HepG2 (cell line): ENCODE measurements at regions not wholly inside any gene's neighbourhood (a gene's known extent, or its start where the extent isn't known, plus 50 kb on each side); places are given as distances from the start of the nearest gene placed in this dataset.

Source experiments
- ATAC-seq: fragments of 200-7000 bp; cut with Tn5 transposase; 3 replicates; pipeline ENCODE4 v1.9.1; 2020; ENCODE audit warnings: mild to moderate bottlenecking, moderate library complexity
- BruUV-seq: library from RNA; stranded (reverse); fragments of 400-500 nt; replicated peaks from 2 replicates; lab custom pipeline; 2021; lab: Mats Ljungman, UMichigan
- CTCF ChIA-PET: fragments of 300-600 bp; formaldehyde crosslinking; extraction: SDS; loops from one replicate; lab custom pipeline; 2021; ENCODE audit warnings: low total read pairs, inconsistent platforms, low intra/inter-chr PET ratio; lab: Yijun Ruan, JAX
- POLR2A ChIA-PET: fragments of 350-600 bp; sonication (Branson Sonifier 250); formaldehyde crosslinking; loops from one replicate; lab custom pipeline; 2020; ENCODE audit warnings: antibody characterized with exemption, inconsistent platforms; lab: Yijun Ruan, JAX
- DNase-seq: peaks from one replicate; pipeline ENCODE4 v3.0.0-alpha.2; 2015; ENCODE audit warnings: low spot score
- FAIRE-seq: peaks from 3 replicates; lab custom pipeline; 2011; peaks lifted over from hg19 to GRCh38; lab: Jason Lieb, UNC
- H2AFZ ChIP-seq: one replicate; pipeline ENCODE4 v1.6.1; 2011; ENCODE audit warnings: low read length, inconsistent platforms
- H3K27ac ChIP-seq: fragments of 300-600 bp; 3 replicates; pipeline ENCODE4 v1.8.0; 2011; ENCODE audit warnings: mixed run types, mild to moderate bottlenecking, mixed read lengths, low read length, inconsistent platforms; ENCODE audit not compliant: insufficient read depth; ENCODE audit errors: extremely low read length
- H3K27me3 ChIP-seq, 2 experiments: fragments of 200-600 bp in 1 of 2; 2 replicates in 1 of 2; 3 replicates in 1 of 2; pipeline versions ENCODE4 v1.6.0 to v1.8.0; 2011; ENCODE audit warnings: low read length in 2 of 2, mild to moderate bottlenecking in 2 of 2, moderate library complexity in 2 of 2, inconsistent platforms in 1 of 2; ENCODE audit not compliant: insufficient read depth in 2 of 2, control insufficient read depth in 1 of 2
- H3K36me3 ChIP-seq, 2 experiments: fragments of 200-600 bp in 1 of 2; replicated peaks in 1 of 2; 2 replicates in 1 of 2; 3 replicates in 1 of 2; pipeline versions ENCODE4 v1.5.1 to v1.8.0; 2011; ENCODE audit warnings: low read length in 2 of 2, inconsistent platforms in 1 of 2; ENCODE audit not compliant: insufficient read depth in 2 of 2, control insufficient read depth in 1 of 2
- H3K4me1 ChIP-seq: 2 replicates; pipeline ENCODE4 v1.5.1; 2012; ENCODE audit warnings: low read length, inconsistent platforms; ENCODE audit not compliant: insufficient read depth
- H3K4me2 ChIP-seq: 2 replicates; pipeline ENCODE4 v1.6.0; 2011; ENCODE audit warnings: low read depth, low read length, inconsistent platforms
- H3K4me3 ChIP-seq, 3 experiments: fragments of 200-600 bp in 1 of 3; sonication (generic), shearing (Covaris generic) in 1 of 3; replicated peaks in 1 of 3; 2 replicates each; pipeline ENCODE4 v1.5.1; 2011 to 2016; ENCODE audit warnings: low read length in 3 of 3, inconsistent platforms in 2 of 3, low read depth in 2 of 3, mild to moderate bottlenecking in 2 of 3, control low read depth in 1 of 3, mixed read lengths in 1 of 3; ENCODE audit not compliant: insufficient read depth in 1 of 3
- H3K79me2 ChIP-seq: one replicate; pipeline ENCODE4 v1.6.1; 2011; ENCODE audit warnings: low read length, inconsistent platforms; ENCODE audit not compliant: insufficient read depth
- H3K9ac ChIP-seq: 2 replicates; pipeline ENCODE4 v1.6.0; 2011; ENCODE audit warnings: mild to moderate bottlenecking, low read depth, low read length, inconsistent platforms; ENCODE audit not compliant: insufficient read depth
- H3K9me3 ChIP-seq: 2 replicates; pipeline ENCODE4 v1.5.1; 2012; ENCODE audit warnings: mild to moderate bottlenecking, low read length
- H4K20me1 ChIP-seq: 2 replicates; pipeline ENCODE4 v1.6.0; 2011; ENCODE audit warnings: inconsistent platforms, mild to moderate bottlenecking, low read length, moderate library complexity; ENCODE audit not compliant: insufficient read depth
- BRF2 ChIP-seq: sonication (generic); formaldehyde crosslinking; IDR thresholded peaks from 2 replicates; pipeline ENCODE4 v1.8.1; 2022; ENCODE audit warnings: mild to moderate bottlenecking, missing genetic modification reagents
- CBX1 ChIP-seq: IDR thresholded peaks from one replicate; pipeline ENCODE4 v1.6.1; 2016; ENCODE audit warnings: antibody characterized with exemption, low read depth
- DR1 ChIP-seq: sonication (generic); formaldehyde crosslinking; IDR thresholded peaks from 2 replicates; pipeline ENCODE4 v1.8.0; 2021; ENCODE audit warnings: mild to moderate bottlenecking, missing genetic modification reagents, inconsistent platforms
- FOXC1 ChIP-seq: sonication (generic); formaldehyde crosslinking; IDR thresholded peaks from 2 replicates; pipeline ENCODE4 v1.8.0; 2022; ENCODE audit warnings: mild to moderate bottlenecking, missing genetic modification reagents, borderline replicate concordance
- GATAD1 ChIP-seq: IDR thresholded peaks from 2 replicates; pipeline ENCODE4 v1.6.1; 2016; ENCODE audit warnings: missing genetic modification reagents, missing compliant biosample characterization
- MXD1 ChIP-seq: sonication (generic); formaldehyde crosslinking; IDR thresholded peaks from 2 replicates; pipeline ENCODE4 v1.4.0; 2020; ENCODE audit warnings: mild to moderate bottlenecking, missing genetic modification reagents
- NCOA1 ChIP-seq: sonication (generic); formaldehyde crosslinking; IDR thresholded peaks from 2 replicates; pipeline ENCODE4 v1.9.0; 2021; ENCODE audit warnings: missing genetic modification reagents
- NR2F1 ChIP-seq, 2 experiments: fragments of 450-650 bp in 1 of 2; formaldehyde crosslinking in 1 of 2; IDR thresholded peaks; 2 replicates each; pipeline versions ENCODE4 v1.5.0 to v1.6.1; 2016 to 2020; ENCODE audit warnings: mild to moderate bottlenecking in 1 of 2, missing compliant biosample characterization in 1 of 2, missing genetic modification reagents in 1 of 2, moderate library complexity in 1 of 2
- NR2F2 ChIP-seq: IDR thresholded peaks from 2 replicates; pipeline ENCODE4 v1.6.1; 2012; ENCODE audit warnings: low read depth, inconsistent platforms, borderline replicate concordance
- RARA ChIP-seq: IDR thresholded peaks from 2 replicates; pipeline ENCODE4 v1.6.1; 2016; ENCODE audit warnings: missing genetic modification reagents, missing compliant biosample characterization
- RXRB ChIP-seq: IDR thresholded peaks from 2 replicates; pipeline ENCODE4 v1.6.1; 2016; ENCODE audit warnings: borderline replicate concordance, missing genetic modification reagents, missing compliant biosample characterization
- TRIM24 ChIP-seq: sonication (generic); formaldehyde crosslinking; IDR thresholded peaks from 2 replicates; pipeline ENCODE4 v1.8.0; 2022; ENCODE audit warnings: mild to moderate bottlenecking, missing genetic modification reagents
- ZC3H4 ChIP-seq: sonication (generic); formaldehyde crosslinking; IDR thresholded peaks from 2 replicates; pipeline ENCODE4 v1.4.0; 2020; ENCODE audit warnings: missing genetic modification reagents, borderline replicate concordance
- ZFP36L1 ChIP-seq: sonication (generic); formaldehyde crosslinking; IDR thresholded peaks from 2 replicates; pipeline ENCODE4 v1.8.0; 2022; ENCODE audit warnings: mild to moderate bottlenecking, missing genetic modification reagents, moderate library complexity
- ZKSCAN5 ChIP-seq: sonication (generic); formaldehyde crosslinking; IDR thresholded peaks from 2 replicates; pipeline ENCODE4 v1.5.1; 2020; ENCODE audit warnings: mild to moderate bottlenecking, missing genetic modification reagents
- ZNF331 ChIP-seq: sonication (generic); formaldehyde crosslinking; IDR thresholded peaks from 2 replicates; pipeline ENCODE4 v1.4.0; 2020; ENCODE audit warnings: missing genetic modification reagents
- ZNF766 ChIP-seq: sonication (generic); formaldehyde crosslinking; IDR thresholded peaks from 2 replicates; pipeline ENCODE4 v1.5.0; 2020; ENCODE audit warnings: missing genetic modification reagents, borderline replicate concordance
- ZSCAN22 ChIP-seq: sonication (generic); formaldehyde crosslinking; IDR thresholded peaks from 2 replicates; pipeline ENCODE4 v1.4.0; 2020; ENCODE audit warnings: mild to moderate bottlenecking, missing genetic modification reagents
- WGBS: methylation state at CpG from one replicate; pipeline ENCODE4 v1.1.6; 2017; ENCODE audit warnings: low lambda C conversion rate; 5-methylcytosine and 5-hydroxymethylcytosine counted together
- in situ Hi-C: cut with HindIII; loops from 2 replicates; pipeline ENCODE4 v1.10.0; 2017; ENCODE audit warnings: low pct_unique_long_range_greater_than_20kb; ENCODE audit not compliant: extremely low pct_ligation_motif_present
- intact Hi-C: fragments of 100-400 bp; cut with micrococcal nuclease; formaldehyde crosslinking; loops from one replicate; pipeline ENCODE4 v1.10.0; 2022; ENCODE audit not compliant: unreplicated experiment
- TF ChIP-seq, protein P1 (sequence below): sonication (generic); formaldehyde crosslinking; IDR thresholded peaks from 2 replicates; pipeline ENCODE4 v1.4.0; 2020; ENCODE audit warnings: missing genetic modification reagents

DNA sequence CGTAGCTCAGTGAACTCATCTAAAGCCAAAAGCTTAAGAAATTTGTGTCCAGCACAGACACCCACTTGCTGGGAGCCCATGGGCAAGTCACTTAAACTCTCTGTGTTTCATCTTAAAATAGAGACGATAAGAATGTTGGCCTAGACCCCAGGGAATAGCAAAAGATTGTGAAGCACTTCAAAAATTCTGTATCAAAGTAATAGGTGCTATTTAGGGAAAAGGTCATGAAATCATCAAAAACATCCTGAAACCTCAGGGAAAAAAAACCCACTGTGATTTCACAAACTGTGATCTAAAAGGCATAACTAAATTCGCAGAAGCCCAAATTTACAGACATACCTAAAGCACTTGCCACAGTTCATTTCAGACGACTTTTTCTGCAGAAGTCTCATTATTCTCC is 278.3 kb downstream of the NR2F1-AS1 start:
- Histone ChIP-seq H3K4me1 (no peaks in the 10 kb centered on the region), H2AFZ (no peak overlapping the region), H3K9me3 (no peaks in the 10 kb centered on the region), H3K9ac (no peak overlapping the region), H3K4me2 (no peak overlapping the region), H3K27me3 (peaks cover 0 to 7% of the 10 kb centered on the region in 2 experiments; a peak in 4 of 5 replicates), H3K4me3 (no peak overlapping the region), H3K79me2 (no peaks in the 10 kb centered on the region), H3K27ac (no peak overlapping the region)
- ChIA-PET CTCF (no interaction called here), POLR2A (no interaction called here)
- intact Hi-C loops: no loop called here
- ATAC-seq (no peak), DNase-seq (no peak), FAIRE-seq (no peak)
- TF ChIP-seq ZKSCAN5 (CRISPR knock-in tag): no peak
- no peak for TF ChIP-seq ZNF331 (CRISPR knock-in tag)
- TF ChIP-seq RARA: no peak
- TF ChIP-seq BRF2: no peak
- TF ChIP-seq NR2F1 (CRISPR knock-in tag; IDR thresholded peaks at IDR 0.05): no peak
- TF ChIP-seq NR2F2: no peak
- TF ChIP-seq DR1 (CRISPR knock-in tag): no peak
- no peak for TF ChIP-seq CBX1
- no peak for TF ChIP-seq MXD1 (CRISPR knock-in tag)
- TF ChIP-seq, all 625 proteins: peak for 0
- Histone ChIP-seq H4K20me1 (no peaks in the 10 kb centered on the region), H3K36me3 (no peaks in the 10 kb centered on the region)
- 32% methylated on average over 4 of the region's 4 CpGs for WGBS
- in situ Hi-C loops: no loop called here
- BruUV-seq: no TSS peak

GRCh38 chr5:93300945-93301344 is 280.1 kb downstream of the NR2F1-AS1 start:
- CTCF ChIA-PET: no interaction called here
- no TSS peak for BruUV-seq
- ATAC-seq (no peak), DNase-seq (no peak), FAIRE-seq (no peak)
- in situ Hi-C loops: no loop called here
- intact Hi-C loops: no loop called here
- Histone ChIP-seq H3K4me2 (no peak overlapping the region), H4K20me1 (no peaks in the 10 kb centered on the region), H3K79me2 (no peaks in the 10 kb centered on the region), H3K4me1 (no peaks in the 10 kb centered on the region), H3K9me3 (no peaks in the 10 kb centered on the region), H3K27ac (no peak overlapping the region), H3K4me3 (no peak overlapping the region), H3K27me3 (peaks cover 0 to 7% of the 10 kb centered on the region in 2 experiments; a peak in 4 of 5 replicates), H3K36me3 (no peaks in the 10 kb centered on the region), H3K9ac (no peak overlapping the region), H2AFZ (no peak overlapping the region)
- POLR2A ChIA-PET: no interaction called here
- no peak for TF ChIP-seq ZNF766 (CRISPR knock-in tag)
- no peak for TF ChIP-seq TRIM24 (CRISPR knock-in tag)
- no peak for TF ChIP-seq ZFP36L1 (CRISPR knock-in tag)
- TF ChIP-seq NCOA1: no peak
- no peak for TF ChIP-seq RXRB
- TF ChIP-seq FOXC1 (CRISPR knock-in tag): no peak
- no peak for TF ChIP-seq ZSCAN22 (CRISPR knock-in tag)
- TF ChIP-seq, protein P1, sequence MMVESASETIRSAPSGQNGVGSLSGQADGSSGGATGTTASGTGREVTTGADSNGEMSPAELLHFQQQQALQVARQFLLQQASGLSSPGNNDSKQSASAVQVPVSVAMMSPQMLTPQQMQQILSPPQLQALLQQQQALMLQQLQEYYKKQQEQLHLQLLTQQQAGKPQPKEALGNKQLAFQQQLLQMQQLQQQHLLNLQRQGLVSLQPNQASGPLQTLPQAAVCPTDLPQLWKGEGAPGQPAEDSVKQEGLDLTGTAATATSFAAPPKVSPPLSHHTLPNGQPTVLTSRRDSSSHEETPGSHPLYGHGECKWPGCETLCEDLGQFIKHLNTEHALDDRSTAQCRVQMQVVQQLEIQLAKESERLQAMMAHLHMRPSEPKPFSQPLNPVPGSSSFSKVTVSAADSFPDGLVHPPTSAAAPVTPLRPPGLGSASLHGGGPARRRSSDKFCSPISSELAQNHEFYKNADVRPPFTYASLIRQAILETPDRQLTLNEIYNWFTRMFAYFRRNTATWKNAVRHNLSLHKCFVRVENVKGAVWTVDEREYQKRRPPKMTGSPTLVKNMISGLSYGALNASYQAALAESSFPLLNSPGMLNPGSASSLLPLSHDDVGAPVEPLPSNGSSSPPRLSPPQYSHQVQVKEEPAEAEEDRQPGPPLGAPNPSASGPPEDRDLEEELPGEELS (CRISPR knock-in tag): no peak
- no peak for TF ChIP-seq ZC3H4
- TF ChIP-seq GATAD1 (CRISPR knock-in tag): no peak
